ENCODE measurements at regions not wholly inside any gene's neighbourhood (a gene's known extent, or its start where the extent isn't known, plus 50 kb on each side); places are given as distances from the start of the nearest gene placed in this dataset.

DNA sequence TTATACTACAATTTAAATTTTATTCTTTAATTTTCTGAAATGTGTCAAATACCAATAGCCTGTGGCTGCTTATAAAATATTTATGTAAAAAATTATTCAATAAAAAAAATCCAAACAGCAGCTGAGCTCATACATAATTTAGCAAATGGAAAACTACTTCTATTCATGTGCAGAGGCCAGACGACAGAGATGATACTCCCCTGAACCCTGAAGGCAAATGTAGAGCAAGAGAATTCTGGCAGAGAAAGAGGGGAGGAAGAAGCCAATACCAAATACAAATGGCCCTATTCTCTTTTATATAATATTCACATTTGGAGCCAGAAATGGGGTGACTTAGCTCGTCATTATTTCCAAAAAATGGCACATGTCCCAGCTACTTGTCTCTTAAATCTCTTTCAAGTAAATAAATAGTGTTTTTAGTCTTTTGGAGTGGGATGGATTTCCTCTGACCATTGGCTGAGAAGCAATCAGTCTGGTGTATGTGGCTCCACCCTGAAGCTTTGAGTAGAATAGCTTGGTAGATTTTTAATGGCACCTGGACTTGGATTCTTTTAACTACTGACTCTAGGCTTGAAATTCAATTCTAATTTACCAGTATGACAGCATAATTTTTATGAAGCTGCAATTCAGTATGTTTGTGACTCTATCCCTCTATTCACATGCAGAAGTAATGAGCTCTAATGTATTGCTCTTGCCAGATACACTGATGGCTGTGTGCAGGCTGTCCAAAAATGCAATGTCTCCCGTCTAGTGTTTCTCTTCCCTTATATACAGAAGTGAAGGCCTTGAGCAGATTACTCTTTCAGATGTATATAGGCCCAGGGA is 113.4 kb upstream of the SCAF11 start:
- Mint-ChIP-seq H3K4me1 (peaks cover 7% of the 10 kb centered on the region), H3K36me3 (no peaks in the 10 kb centered on the region), H3K9me3 (peaks cover 17% of the 10 kb centered on the region), H3K27ac (no peak overlapping the region), H3K4me3 (no peak overlapping the region), H3K27me3 (ENCODE audit: low read depth) (no peaks in the 10 kb centered on the region)
- ChIA-PET CTCF (interaction anchor here (1.2 kb wide), 1 partner anchor 21 kb away, joined by 4 read pairs; no protein-coding TSS in a partner anchor), POLR2A (no interaction called here)
- DNase-seq (ENCODE audit: low spot score): no peak
- TF ChIP-seq ZNF121 (CRISPR knock-in tag; IDR thresholded peaks at IDR 0.05) (no peak), ZNF232 (CRISPR knock-in tag; IDR thresholded peaks at IDR 0.05) (no peak), SOX15 (CRISPR knock-in tag; IDR thresholded peaks at IDR 0.05) (no peak), CBFB (CRISPR knock-in tag; IDR thresholded peaks at IDR 0.05; ENCODE audit: low read depth) (no peak), ETV6 (CRISPR knock-in tag; IDR thresholded peaks at IDR 0.05) (no peak), JUN (CRISPR knock-in tag; IDR thresholded peaks at IDR 0.05) (no peak)
- TF ChIP-seq, protein P1, sequence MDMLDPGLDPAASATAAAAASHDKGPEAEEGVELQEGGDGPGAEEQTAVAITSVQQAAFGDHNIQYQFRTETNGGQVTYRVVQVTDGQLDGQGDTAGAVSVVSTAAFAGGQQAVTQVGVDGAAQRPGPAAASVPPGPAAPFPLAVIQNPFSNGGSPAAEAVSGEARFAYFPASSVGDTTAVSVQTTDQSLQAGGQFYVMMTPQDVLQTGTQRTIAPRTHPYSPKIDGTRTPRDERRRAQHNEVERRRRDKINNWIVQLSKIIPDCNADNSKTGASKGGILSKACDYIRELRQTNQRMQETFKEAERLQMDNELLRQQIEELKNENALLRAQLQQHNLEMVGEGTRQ (CRISPR knock-in tag; IDR thresholded peaks at IDR 0.05): no peak
- TF ChIP-seq, protein P2, sequence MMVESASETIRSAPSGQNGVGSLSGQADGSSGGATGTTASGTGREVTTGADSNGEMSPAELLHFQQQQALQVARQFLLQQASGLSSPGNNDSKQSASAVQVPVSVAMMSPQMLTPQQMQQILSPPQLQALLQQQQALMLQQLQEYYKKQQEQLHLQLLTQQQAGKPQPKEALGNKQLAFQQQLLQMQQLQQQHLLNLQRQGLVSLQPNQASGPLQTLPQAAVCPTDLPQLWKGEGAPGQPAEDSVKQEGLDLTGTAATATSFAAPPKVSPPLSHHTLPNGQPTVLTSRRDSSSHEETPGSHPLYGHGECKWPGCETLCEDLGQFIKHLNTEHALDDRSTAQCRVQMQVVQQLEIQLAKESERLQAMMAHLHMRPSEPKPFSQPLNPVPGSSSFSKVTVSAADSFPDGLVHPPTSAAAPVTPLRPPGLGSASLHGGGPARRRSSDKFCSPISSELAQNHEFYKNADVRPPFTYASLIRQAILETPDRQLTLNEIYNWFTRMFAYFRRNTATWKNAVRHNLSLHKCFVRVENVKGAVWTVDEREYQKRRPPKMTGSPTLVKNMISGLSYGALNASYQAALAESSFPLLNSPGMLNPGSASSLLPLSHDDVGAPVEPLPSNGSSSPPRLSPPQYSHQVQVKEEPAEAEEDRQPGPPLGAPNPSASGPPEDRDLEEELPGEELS (CRISPR knock-in tag; IDR thresholded peaks at IDR 0.05): no peak
- no peak for ATAC-seq

DNA sequence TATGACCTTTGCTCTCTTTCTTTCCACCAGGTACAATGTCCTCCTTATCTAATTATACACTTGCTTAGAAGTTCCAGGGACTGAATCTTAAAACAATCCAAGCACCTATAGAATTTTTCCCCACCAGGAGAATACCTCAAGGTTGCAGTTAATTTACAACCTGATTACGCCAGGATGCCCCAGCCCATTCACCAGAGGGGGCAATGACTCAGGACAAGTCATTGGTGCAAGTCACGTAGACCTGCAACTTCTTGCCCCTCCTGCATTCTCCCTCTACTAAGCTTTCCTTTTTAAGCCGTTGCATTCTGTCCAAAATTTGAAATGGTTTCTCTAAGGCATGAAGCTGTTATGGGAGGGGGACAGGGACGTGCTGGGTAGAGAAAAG is 111.1 kb upstream of the SCAF11 start:
- Mint-ChIP-seq H3K36me3 (no peaks in the 10 kb centered on the region), H3K9me3 (peaks cover 32% of the 10 kb centered on the region), H3K4me3 (no peak overlapping the region), H3K27me3 (ENCODE audit: low read depth) (no peaks in the 10 kb centered on the region), H3K27ac (no peak overlapping the region), H3K4me1 (no peaks in the 10 kb centered on the region)
- ChIA-PET CTCF (no interaction called here), POLR2A (no interaction called here)
- DNase-seq (ENCODE audit: low spot score) (no peak), ATAC-seq (no peak)
- TF ChIP-seq, protein P3, sequence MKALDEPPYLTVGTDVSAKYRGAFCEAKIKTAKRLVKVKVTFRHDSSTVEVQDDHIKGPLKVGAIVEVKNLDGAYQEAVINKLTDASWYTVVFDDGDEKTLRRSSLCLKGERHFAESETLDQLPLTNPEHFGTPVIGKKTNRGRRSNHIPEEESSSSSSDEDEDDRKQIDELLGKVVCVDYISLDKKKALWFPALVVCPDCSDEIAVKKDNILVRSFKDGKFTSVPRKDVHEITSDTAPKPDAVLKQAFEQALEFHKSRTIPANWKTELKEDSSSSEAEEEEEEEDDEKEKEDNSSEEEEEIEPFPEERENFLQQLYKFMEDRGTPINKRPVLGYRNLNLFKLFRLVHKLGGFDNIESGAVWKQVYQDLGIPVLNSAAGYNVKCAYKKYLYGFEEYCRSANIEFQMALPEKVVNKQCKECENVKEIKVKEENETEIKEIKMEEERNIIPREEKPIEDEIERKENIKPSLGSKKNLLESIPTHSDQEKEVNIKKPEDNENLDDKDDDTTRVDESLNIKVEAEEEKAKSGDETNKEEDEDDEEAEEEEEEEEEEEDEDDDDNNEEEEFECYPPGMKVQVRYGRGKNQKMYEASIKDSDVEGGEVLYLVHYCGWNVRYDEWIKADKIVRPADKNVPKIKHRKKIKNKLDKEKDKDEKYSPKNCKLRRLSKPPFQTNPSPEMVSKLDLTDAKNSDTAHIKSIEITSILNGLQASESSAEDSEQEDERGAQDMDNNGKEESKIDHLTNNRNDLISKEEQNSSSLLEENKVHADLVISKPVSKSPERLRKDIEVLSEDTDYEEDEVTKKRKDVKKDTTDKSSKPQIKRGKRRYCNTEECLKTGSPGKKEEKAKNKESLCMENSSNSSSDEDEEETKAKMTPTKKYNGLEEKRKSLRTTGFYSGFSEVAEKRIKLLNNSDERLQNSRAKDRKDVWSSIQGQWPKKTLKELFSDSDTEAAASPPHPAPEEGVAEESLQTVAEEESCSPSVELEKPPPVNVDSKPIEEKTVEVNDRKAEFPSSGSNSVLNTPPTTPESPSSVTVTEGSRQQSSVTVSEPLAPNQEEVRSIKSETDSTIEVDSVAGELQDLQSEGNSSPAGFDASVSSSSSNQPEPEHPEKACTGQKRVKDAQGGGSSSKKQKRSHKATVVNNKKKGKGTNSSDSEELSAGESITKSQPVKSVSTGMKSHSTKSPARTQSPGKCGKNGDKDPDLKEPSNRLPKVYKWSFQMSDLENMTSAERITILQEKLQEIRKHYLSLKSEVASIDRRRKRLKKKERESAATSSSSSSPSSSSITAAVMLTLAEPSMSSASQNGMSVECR (CRISPR knock-in tag; IDR thresholded peaks at IDR 0.05; ENCODE audit: borderline replicate concordance): no peak
- TF ChIP-seq RORB (CRISPR knock-in tag; IDR thresholded peaks at IDR 0.05) (no peak), TP53 (CRISPR knock-in tag; IDR thresholded peaks at IDR 0.05) (no peak), EMX1 (CRISPR knock-in tag; IDR thresholded peaks at IDR 0.05) (no peak), TEAD4 (CRISPR knock-in tag; IDR thresholded peaks at IDR 0.05) (no peak), TEAD1 (CRISPR knock-in tag; IDR thresholded peaks at IDR 0.05) (no peak), ZNF396 (CRISPR knock-in tag; IDR thresholded peaks at IDR 0.05; ENCODE audit: borderline replicate concordance) (no peak), ZNF138 (CRISPR knock-in tag; conservative IDR thresholded peaks at IDR 0.05) (no peak), ZNF263 (CRISPR knock-in tag; IDR thresholded peaks at IDR 0.05; ENCODE audit: low read depth) (no peak)
- TF ChIP-seq, protein P4, sequence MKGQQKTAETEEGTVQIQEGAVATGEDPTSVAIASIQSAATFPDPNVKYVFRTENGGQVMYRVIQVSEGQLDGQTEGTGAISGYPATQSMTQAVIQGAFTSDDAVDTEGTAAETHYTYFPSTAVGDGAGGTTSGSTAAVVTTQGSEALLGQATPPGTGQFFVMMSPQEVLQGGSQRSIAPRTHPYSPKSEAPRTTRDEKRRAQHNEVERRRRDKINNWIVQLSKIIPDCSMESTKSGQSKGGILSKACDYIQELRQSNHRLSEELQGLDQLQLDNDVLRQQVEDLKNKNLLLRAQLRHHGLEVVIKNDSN (CRISPR knock-in tag; IDR thresholded peaks at IDR 0.05): no peak
- TF ChIP-seq, protein P5, sequence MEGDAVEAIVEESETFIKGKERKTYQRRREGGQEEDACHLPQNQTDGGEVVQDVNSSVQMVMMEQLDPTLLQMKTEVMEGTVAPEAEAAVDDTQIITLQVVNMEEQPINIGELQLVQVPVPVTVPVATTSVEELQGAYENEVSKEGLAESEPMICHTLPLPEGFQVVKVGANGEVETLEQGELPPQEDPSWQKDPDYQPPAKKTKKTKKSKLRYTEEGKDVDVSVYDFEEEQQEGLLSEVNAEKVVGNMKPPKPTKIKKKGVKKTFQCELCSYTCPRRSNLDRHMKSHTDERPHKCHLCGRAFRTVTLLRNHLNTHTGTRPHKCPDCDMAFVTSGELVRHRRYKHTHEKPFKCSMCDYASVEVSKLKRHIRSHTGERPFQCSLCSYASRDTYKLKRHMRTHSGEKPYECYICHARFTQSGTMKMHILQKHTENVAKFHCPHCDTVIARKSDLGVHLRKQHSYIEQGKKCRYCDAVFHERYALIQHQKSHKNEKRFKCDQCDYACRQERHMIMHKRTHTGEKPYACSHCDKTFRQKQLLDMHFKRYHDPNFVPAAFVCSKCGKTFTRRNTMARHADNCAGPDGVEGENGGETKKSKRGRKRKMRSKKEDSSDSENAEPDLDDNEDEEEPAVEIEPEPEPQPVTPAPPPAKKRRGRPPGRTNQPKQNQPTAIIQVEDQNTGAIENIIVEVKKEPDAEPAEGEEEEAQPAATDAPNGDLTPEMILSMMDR (IDR thresholded peaks at IDR 0.05): no peak
- TF ChIP-seq, protein P6, sequence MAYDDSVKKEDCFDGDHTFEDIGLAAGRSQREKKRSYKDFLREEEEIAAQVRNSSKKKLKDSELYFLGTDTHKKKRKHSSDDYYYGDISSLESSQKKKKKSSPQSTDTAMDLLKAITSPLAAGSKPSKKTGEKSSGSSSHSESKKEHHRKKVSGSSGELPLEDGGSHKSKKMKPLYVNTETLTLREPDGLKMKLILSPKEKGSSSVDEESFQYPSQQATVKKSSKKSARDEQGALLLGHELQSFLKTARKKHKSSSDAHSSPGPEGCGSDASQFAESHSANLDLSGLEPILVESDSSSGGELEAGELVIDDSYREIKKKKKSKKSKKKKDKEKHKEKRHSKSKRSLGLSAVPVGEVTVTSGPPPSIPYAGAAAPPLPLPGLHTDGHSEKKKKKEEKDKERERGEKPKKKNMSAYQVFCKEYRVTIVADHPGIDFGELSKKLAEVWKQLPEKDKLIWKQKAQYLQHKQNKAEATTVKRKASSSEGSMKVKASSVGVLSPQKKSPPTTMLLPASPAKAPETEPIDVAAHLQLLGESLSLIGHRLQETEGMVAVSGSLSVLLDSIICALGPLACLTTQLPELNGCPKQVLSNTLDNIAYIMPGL (CRISPR knock-in tag; IDR thresholded peaks at IDR 0.05): no peak
- TF ChIP-seq, protein P7, sequence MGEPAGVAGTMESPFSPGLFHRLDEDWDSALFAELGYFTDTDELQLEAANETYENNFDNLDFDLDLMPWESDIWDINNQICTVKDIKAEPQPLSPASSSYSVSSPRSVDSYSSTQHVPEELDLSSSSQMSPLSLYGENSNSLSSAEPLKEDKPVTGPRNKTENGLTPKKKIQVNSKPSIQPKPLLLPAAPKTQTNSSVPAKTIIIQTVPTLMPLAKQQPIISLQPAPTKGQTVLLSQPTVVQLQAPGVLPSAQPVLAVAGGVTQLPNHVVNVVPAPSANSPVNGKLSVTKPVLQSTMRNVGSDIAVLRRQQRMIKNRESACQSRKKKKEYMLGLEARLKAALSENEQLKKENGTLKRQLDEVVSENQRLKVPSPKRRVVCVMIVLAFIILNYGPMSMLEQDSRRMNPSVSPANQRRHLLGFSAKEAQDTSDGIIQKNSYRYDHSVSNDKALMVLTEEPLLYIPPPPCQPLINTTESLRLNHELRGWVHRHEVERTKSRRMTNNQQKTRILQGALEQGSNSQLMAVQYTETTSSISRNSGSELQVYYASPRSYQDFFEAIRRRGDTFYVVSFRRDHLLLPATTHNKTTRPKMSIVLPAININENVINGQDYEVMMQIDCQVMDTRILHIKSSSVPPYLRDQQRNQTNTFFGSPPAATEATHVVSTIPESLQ (CRISPR knock-in tag; IDR thresholded peaks at IDR 0.05): no peak
